Activated T-helper 2 cell treated with anti-CD3 and anti-CD28 coated beads, Interferon-gamma antibody, Interleukin-2, Interleukin-4, amounts not matched to agents 10 μg/mL and 5 μg/mL and 100 μg/mL, durations not matched to agents 14 hours and 24 hours and 36 hours (primary cell): ENCODE measurements at regions not wholly inside any gene's neighbourhood (a gene's known extent, or its start where the extent isn't known, plus 50 kb on each side); places are given as distances from the start of the nearest gene placed in this dataset.

Experiments used
- DNase-seq: peaks from one replicate; pipeline ENCODE4 v3.0.0; 2021; ENCODE audit warnings: low spot score
- H3K27ac Mint-ChIP-seq: one replicate; pipeline ENCODE4 v1.8.0; 2021; ENCODE audit warnings: mixed read lengths
- H3K27me3 Mint-ChIP-seq: one replicate; pipeline ENCODE4 v1.8.0; 2021; ENCODE audit warnings: low read depth, mixed read lengths
- H3K36me3 Mint-ChIP-seq: one replicate; pipeline ENCODE4 v1.8.0; 2021; ENCODE audit warnings: low read depth, mixed read lengths
- H3K4me1 Mint-ChIP-seq: one replicate; pipeline ENCODE4 v1.8.0; 2021; ENCODE audit warnings: low read depth, mixed read lengths
- H3K4me3 Mint-ChIP-seq: one replicate; pipeline ENCODE4 v1.8.0; 2021; ENCODE audit warnings: low read depth, mild to moderate bottlenecking, moderate library complexity, mixed read lengths
- H3K9me3 Mint-ChIP-seq: one replicate; pipeline ENCODE4 v1.8.0; 2021; ENCODE audit warnings: mixed read lengths
- intact Hi-C: fragments of 100-400 bp; cut with micrococcal nuclease; formaldehyde crosslinking; loops from one replicate; pipeline ENCODE4 v1.15.1; 2023

DNA sequence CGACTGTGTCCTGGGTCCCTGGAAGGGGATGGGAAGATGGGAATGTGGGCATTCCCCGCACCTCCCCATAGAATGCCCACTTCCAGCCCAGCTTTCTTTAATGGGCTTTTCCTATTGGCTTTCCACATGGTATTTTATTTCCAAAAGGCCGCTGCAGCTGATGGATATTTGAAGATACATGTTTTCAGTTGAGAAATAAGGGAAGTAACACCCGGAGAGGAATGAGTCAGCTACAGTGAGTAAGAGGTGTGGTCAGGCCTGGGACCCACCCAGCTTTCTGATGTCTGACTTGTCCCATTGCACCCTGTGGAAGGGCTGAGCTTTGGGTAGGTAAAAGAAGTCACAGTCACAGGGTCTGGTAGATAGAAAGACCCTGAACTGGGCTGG is 476.9 kb downstream of the MIAT start:
- Mint-ChIP-seq H3K36me3 (no peaks in the 10 kb centered on the region), H3K4me3 (no peak overlapping the region), H3K27ac (no peak overlapping the region), H3K27me3 (no peaks in the 10 kb centered on the region), H3K4me1 (no peaks in the 10 kb centered on the region), H3K9me3 (no peaks in the 10 kb centered on the region)
- no peak for DNase-seq
- intact Hi-C loops = no loop called here

GRCh38 chr22:27135031-27135981 is 477.9 kb downstream of the MIAT start:
- H3K27me3 Mint-ChIP-seq = no peaks in the 10 kb centered on the region
- H3K9me3 Mint-ChIP-seq = no peaks in the 10 kb centered on the region
- H3K4me1 Mint-ChIP-seq = no peaks in the 10 kb centered on the region
- no peak for DNase-seq
- intact Hi-C loops = no loop called here
- no peak overlapping the region for H3K4me3 Mint-ChIP-seq
- no peaks in the 10 kb centered on the region for H3K36me3 Mint-ChIP-seq
- no peak overlapping the region for H3K27ac Mint-ChIP-seq

DNA sequence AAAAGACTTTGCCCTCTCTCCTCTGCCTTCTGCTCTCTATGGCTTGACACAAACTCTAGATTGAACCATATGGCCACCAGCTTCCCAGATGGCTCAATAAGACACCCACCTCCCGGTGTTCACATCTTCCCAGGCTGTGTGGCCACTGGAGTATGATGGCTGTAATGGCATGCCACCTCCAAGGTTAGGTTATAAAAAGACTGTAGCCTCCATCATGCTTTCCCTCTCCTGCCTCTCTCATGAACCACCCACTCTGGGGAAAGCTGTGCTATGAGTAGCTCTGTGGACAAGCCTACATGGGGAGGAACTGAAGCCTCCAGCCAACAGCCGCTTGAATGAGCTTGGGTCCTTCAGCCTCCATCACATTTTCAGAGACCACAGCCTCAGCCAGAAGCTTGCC is 479.2 kb downstream of the MIAT start:
- no peaks in the 10 kb centered on the region for H3K27me3 Mint-ChIP-seq
- no peak overlapping the region for H3K4me3 Mint-ChIP-seq
- H3K36me3 Mint-ChIP-seq = no peaks in the 10 kb centered on the region
- intact Hi-C loops = no loop called here
- H3K4me1 Mint-ChIP-seq = no peaks in the 10 kb centered on the region
- H3K27ac Mint-ChIP-seq = no peak overlapping the region
- no peak for DNase-seq
- no peaks in the 10 kb centered on the region for H3K9me3 Mint-ChIP-seq

DNA sequence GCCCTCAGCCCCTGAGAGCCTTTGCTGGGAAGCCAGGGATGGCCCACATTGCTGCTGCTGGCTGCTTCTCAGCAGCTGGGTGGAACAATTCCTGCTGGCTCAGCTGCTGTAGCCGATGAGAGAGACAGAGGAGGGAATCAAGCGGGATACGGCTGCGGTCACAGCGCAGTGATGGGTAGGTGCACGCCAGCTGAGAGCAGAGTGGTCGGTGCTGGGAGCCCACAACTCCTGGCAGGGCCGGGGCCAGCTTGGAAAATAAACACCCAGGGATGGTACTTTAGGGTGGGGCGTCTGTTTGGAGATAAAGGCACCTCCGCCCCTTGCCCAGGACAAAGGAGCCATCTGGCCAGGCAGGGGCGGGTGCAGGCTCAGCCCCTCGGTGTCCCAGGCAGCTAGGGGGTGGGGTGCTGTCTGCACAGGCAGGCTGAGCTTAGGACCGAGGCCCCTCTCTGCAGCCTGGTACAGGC is 480.5 kb downstream of the MIAT start:
- no peak for DNase-seq
- H3K4me1 Mint-ChIP-seq = no peaks in the 10 kb centered on the region
- H3K27ac Mint-ChIP-seq = no peak overlapping the region
- intact Hi-C loops = no loop called here
- H3K9me3 Mint-ChIP-seq = no peaks in the 10 kb centered on the region
- H3K27me3 Mint-ChIP-seq = no peaks in the 10 kb centered on the region
- no peak overlapping the region for H3K4me3 Mint-ChIP-seq
- H3K36me3 Mint-ChIP-seq = no peaks in the 10 kb centered on the region

- Mint-ChIP-seq H3K4me3 (no peak overlapping the region), H3K27ac (no peak overlapping the region), H3K27me3 (no peaks in the 10 kb centered on the region), H3K9me3 (no peaks in the 10 kb centered on the region), H3K36me3 (no peaks in the 10 kb centered on the region), H3K4me1 (no peaks in the 10 kb centered on the region)
- intact Hi-C loops = no loop called here
- DNase-seq = no peak
These were observed 481.1 kb downstream of the MIAT start for GRCh38 chr22:27138471-27138870.

DNA sequence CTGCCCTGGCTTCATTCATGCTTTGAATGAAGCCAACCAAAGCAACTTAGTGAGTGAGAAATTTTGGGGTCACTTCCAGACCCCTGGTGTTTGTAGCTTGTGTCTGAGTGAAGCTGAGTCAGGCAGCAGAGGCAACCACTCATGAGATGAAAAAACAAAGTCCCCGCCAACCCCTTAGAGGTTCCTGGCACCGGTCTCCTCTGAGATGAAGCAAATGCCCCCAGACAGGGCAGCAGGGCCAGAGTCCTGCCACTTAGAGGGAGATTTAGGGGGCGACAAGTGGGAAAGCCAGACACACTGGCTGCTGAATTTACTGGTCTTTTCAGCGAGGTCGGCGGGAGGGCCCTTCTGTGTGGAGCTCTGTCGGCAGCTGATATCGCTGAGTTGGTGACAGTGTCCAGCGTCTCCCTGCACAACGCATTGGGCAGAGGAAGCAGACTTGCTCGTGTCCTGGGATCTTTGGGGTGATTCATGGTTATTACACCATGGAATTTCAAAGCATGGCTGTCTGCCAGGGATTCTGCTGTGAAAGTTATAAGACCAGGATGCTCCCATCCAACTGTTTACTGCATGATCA is 482.6 kb downstream of the MIAT start:
- intact Hi-C loops = no loop called here
- Mint-ChIP-seq H3K27me3 (no peaks in the 10 kb centered on the region), H3K4me1 (no peaks in the 10 kb centered on the region), H3K9me3 (no peaks in the 10 kb centered on the region), H3K36me3 (no peaks in the 10 kb centered on the region), H3K27ac (no peak overlapping the region), H3K4me3 (no peak overlapping the region)
- no peak for DNase-seq

DNA sequence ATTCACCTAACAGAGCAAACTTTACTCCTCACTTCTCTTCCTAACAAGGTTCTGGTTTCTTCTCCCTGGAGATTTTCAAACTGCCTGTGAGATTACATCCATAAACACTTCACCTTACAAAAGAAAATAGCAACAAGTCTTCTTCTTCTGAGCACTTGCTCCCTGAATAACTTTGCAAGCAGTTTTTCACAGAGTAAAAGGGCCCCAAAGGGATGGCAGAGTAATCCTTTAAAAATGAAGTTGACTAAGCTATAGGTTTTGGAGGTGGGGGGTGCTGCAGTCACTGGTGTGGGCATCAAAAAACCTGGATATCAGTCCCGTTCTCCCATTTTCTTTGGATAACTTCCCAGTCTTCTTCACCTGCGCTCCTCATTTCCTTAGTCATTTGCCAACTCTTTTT is 484.9 kb downstream of the MIAT start:
- H3K4me1 Mint-ChIP-seq = no peaks in the 10 kb centered on the region
- H3K27ac Mint-ChIP-seq = no peak overlapping the region
- DNase-seq = no peak
- no peaks in the 10 kb centered on the region for H3K27me3 Mint-ChIP-seq
- no peak overlapping the region for H3K4me3 Mint-ChIP-seq
- intact Hi-C loops = no loop called here
- no peaks in the 10 kb centered on the region for H3K36me3 Mint-ChIP-seq
- H3K9me3 Mint-ChIP-seq = no peaks in the 10 kb centered on the region

DNA sequence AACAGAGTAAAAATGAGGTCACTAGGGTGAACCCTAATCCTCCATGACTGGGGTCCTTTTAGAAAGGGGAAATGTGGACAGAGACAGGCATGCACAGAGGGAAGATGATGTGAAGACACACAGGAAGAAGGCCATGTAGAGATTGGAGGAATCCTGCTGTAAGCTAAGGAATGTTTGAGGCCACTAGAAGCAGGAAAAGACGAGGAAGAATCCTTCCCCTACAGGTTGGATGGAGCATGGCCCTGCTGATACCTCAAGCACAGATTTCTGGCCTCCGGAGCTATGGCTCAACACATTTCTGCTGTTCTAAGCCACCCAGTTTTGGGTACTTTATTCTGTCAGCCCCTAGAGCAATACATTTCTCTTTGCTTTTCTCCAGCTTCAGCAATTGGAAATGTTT is 486.9 kb downstream of the MIAT start:
- H3K27ac Mint-ChIP-seq = no peak overlapping the region
- DNase-seq = no peak
- H3K9me3 Mint-ChIP-seq = no peaks in the 10 kb centered on the region
- intact Hi-C loops = no loop called here
- H3K36me3 Mint-ChIP-seq = no peaks in the 10 kb centered on the region
- H3K27me3 Mint-ChIP-seq = peaks cover 2% of the 10 kb centered on the region
- H3K4me1 Mint-ChIP-seq = no peaks in the 10 kb centered on the region
- H3K4me3 Mint-ChIP-seq = no peak overlapping the region

DNA sequence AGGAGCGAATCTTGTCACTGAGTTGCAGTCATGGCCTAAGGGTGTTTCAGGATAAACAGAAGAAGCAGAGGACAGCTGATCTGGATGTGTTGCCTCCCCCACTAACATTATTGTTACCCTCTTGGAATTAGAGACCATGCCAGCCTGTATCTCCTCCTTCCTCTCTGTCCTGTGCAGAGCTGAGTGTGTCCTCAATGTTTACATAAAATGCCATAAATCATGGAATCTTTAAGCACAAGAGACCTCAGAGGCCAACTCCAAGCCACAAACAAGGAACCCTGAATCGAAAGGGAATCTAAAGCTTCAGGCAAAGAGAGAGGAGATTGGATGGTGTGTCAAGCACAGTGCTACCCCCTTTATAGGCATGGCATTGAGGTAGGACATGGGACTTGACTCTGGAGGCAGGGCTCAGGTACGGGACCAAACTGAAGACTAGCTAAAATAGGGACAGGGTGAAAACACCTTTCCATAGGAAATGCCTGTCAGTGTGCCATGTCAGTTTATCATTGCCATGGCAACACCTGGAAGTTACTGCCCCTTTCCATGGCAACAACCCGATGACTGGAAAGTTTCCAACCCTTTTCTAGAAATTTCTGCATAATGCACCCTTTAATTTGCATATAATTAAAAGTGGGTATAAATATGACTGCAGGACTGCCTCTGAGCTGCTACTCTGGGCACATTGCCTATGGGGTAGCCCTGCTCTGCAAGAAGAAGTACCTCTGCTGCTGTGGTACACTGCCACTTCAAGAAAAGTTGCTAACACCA is 489.7 kb downstream of the MIAT start:
- no peak overlapping the region for H3K4me3 Mint-ChIP-seq
- no peaks in the 10 kb centered on the region for H3K4me1 Mint-ChIP-seq
- no peaks in the 10 kb centered on the region for H3K9me3 Mint-ChIP-seq
- intact Hi-C loops = no loop called here
- no peaks in the 10 kb centered on the region for H3K36me3 Mint-ChIP-seq
- H3K27me3 Mint-ChIP-seq = peaks cover 6% of the 10 kb centered on the region
- no peak for DNase-seq
- no peak overlapping the region for H3K27ac Mint-ChIP-seq

DNA sequence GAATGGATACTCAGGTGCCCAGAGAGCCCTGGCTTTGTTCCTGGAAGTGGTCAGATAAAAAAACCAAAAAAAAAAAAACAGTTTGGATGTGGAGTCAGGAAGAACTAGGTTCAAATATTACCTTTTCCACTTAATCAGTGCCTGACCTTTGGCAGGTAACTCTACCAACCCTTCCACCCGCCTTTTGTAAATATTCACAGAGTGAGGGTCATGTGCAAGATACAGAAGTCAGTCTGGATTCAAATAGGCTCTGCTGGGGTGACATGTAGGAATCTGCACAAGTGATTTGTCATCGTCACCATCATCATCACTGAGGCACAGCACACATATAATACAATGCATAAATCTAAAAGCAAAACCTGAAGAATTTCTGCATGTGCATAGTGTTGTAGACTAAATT is 490.7 kb downstream of the MIAT start:
- intact Hi-C loops = no loop called here
- DNase-seq = no peak
- Mint-ChIP-seq H3K9me3 (no peaks in the 10 kb centered on the region), H3K27me3 (peaks cover 6% of the 10 kb centered on the region), H3K4me1 (no peaks in the 10 kb centered on the region), H3K4me3 (no peak overlapping the region), H3K27ac (no peak overlapping the region), H3K36me3 (no peaks in the 10 kb centered on the region)

- Mint-ChIP-seq H3K9me3 (no peaks in the 10 kb centered on the region), H3K4me1 (no peaks in the 10 kb centered on the region), H3K27ac (no peak overlapping the region), H3K4me3 (no peak overlapping the region), H3K27me3 (peaks cover 6% of the 10 kb centered on the region), H3K36me3 (no peaks in the 10 kb centered on the region)
- no peak for DNase-seq
- intact Hi-C loops = no loop called here
These were observed 491.6 kb downstream of the MIAT start for GRCh38 chr22:27148886-27149470.

DNA sequence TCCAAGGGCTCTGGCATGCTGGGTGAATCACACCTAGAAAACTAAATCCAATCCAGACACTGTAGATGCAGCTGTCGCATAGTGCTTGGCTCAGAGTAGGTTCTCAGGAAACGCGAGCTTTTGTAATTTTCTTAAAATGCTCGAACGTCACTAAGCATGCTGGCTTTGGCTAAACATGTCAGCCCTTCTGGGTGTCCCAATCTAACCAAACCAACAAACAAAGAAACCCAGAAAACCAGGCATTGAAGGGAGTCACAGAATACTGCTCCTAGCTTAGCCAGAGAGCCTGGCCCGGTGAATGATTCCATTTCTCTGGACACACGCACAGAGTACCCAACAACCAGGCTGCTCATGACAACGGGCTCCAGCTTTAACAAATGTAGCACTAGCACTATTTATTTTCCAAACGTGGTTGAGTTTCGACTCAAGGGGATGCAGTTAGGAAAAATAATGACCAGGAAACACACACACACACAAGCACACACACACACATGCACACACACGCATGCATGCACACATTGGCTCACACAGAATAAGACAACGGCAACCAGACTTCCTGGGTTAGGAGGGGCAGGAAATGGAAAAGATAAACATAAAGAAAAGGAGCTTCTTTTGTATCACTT is 492.6 kb downstream of the MIAT start:
- Mint-ChIP-seq H3K36me3 (no peaks in the 10 kb centered on the region), H3K4me3 (no peak overlapping the region), H3K4me1 (no peaks in the 10 kb centered on the region), H3K9me3 (no peaks in the 10 kb centered on the region), H3K27ac (no peak overlapping the region), H3K27me3 (peaks cover 6% of the 10 kb centered on the region)
- no peak for DNase-seq
- intact Hi-C loops = no loop called here
